ENCODE measurements at regions not wholly inside any gene's neighbourhood (a gene's known extent, or its start where the extent isn't known, plus 50 kb on each side); places are given as distances from the start of the nearest gene placed in this dataset.
"Not testable (repeated sequence)": the region's sequence is repeated elsewhere in the genome, so short reads cannot be mapped to it uniquely, and the experiment has no call there.

- Mint-ChIP-seq H3K27ac (no peak overlapping the region), H3K4me3 (no peak overlapping the region), H3K36me3 (ENCODE audit: low read depth) (peaks cover 11% of the 10 kb centered on the region), H3K4me1 (peaks cover 12% of the 10 kb centered on the region), H3K9me3 (peaks cover 13% of the 10 kb centered on the region), H3K27me3 (peaks cover 23% of the 10 kb centered on the region)
- DNase-seq: no peak
- ChIA-PET POLR2A (no interaction called here), CTCF (no interaction called here)
Measured at GRCh38 chr17:37859451-37859850, 64.8 kb upstream of the TBC1D3K start.

DNA sequence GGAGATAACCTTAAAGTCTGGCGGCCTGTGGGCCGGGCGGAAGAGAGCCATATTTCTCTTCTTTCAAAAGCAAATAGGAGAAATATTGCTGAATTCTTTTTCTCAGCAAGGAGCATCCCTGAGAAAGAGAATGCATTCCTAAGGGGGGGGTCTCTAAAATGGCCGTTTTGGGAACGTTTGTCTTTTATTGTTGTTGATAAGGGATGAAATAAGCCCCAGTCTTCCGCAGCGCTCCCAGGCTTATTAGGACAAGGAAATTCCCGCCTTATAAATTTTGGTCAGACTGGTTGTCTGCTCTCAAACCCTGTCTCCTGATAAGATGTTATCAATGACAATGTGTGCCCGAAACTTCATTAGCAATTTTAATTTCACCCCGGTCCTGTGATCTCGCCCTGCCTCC, 65.8 kb upstream of the TBC1D3K start:
- CTCF ChIA-PET, POLR2A ChIA-PET, H3K27ac Mint-ChIP-seq, H3K4me3 Mint-ChIP-seq, DNase-seq: not testable (repeated sequence)
- H3K27me3 Mint-ChIP-seq: peaks cover 29% of the 10 kb centered on the region
- peaks cover 11% of the 10 kb centered on the region for H3K36me3 Mint-ChIP-seq (ENCODE audit: low read depth)
- peaks cover 13% of the 10 kb centered on the region for H3K9me3 Mint-ChIP-seq
- peaks cover 17% of the 10 kb centered on the region for H3K4me1 Mint-ChIP-seq

- Mint-ChIP-seq H3K36me3 (ENCODE audit: low read depth) (peaks cover 11% of the 10 kb centered on the region), H3K4me3 (no peak overlapping the region), H3K9me3 (peaks cover 13% of the 10 kb centered on the region), H3K27ac (no peak overlapping the region), H3K4me1 (peaks cover 17% of the 10 kb centered on the region), H3K27me3 (peaks cover 31% of the 10 kb centered on the region)
- POLR2A ChIA-PET: no interaction called here
- DNase-seq: no peak
- CTCF ChIA-PET: no interaction called here
Measured at GRCh38 chr17:37856245-37856644, 68.0 kb upstream of the TBC1D3K start.

- ChIA-PET POLR2A (no interaction called here), CTCF (interaction anchor here (0.6 to 1.5 kb wide), 2 partner anchors 13 to 15 kb away, joined by 4 read pairs; no protein-coding TSS in a partner anchor)
- no peak for DNase-seq
- H3K4me1 Mint-ChIP-seq: peaks cover 45% of the 10 kb centered on the region
- no peak overlapping the region for H3K27ac Mint-ChIP-seq
- peaks cover 17% of the 10 kb centered on the region for H3K27me3 Mint-ChIP-seq
- no peaks in the 10 kb centered on the region for H3K9me3 Mint-ChIP-seq
- no peaks in the 10 kb centered on the region for H3K36me3 Mint-ChIP-seq (ENCODE audit: low read depth)
- no peak overlapping the region for H3K4me3 Mint-ChIP-seq
Measured at GRCh38 chr17:37849617-37849972, 74.6 kb upstream of the TBC1D3K start.

GRCh38 chr17:37848690-37849616, 75.3 kb upstream of the TBC1D3K start:
- CTCF ChIA-PET: interaction anchor here (0.6 to 1.5 kb wide), 2 partner anchors 12 to 16 kb away, joined by 4 read pairs; no protein-coding TSS in a partner anchor

DNA sequence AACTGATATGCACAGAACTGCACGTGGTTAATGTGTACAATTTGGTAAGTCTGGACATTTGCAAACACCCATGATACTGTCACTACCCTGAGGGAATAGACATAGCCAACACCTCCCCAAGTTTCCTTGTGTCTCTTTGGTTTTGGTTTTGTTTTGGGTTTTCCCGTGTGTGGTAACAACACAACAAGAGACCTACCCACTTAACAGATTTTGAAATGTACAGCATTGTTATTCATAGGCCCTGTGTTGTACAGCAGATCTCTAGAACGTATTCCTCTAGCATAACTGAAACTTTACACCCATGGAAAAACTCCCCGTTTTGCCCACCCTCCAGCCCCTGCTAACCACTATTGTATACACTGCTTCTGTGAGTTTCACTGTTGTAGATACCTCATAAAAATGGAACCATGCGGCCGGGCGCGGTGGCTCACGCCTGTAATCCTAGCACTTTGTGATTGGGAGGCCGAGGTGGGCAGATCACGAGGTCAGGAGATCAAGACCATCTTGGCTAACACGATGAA, 76.3 kb upstream of the TBC1D3K start:
- ChIA-PET CTCF (interaction anchor here (1.5 kb wide), 1 partner anchor 11 kb away, joined by 4 read pairs; no protein-coding TSS in a partner anchor), POLR2A (no interaction called here)
- no peak overlapping the region for H3K27ac Mint-ChIP-seq
- peaks cover 9% of the 10 kb centered on the region for H3K27me3 Mint-ChIP-seq
- H3K9me3 Mint-ChIP-seq: no peaks in the 10 kb centered on the region
- H3K4me1 Mint-ChIP-seq: peaks cover 40% of the 10 kb centered on the region
- H3K36me3 Mint-ChIP-seq (ENCODE audit: low read depth): no peaks in the 10 kb centered on the region
- no peak overlapping the region for H3K4me3 Mint-ChIP-seq
- no peak for DNase-seq

More at GRCh38 chr17:37848690-37849616, 75.3 kb upstream of the TBC1D3K start:
- Mint-ChIP-seq H3K9me3 (no peaks in the 10 kb centered on the region), H3K36me3 (ENCODE audit: low read depth) (no peaks in the 10 kb centered on the region), H3K27ac (peak overlapping the region; percentile 65), H3K4me1 (peaks cover 41% of the 10 kb centered on the region), H3K4me3 (no peak overlapping the region), H3K27me3 (peaks cover 13% of the 10 kb centered on the region)
- DNase-seq: peak; percentile 52
- POLR2A ChIA-PET: no interaction called here

- POLR2A ChIA-PET: no interaction called here
- no peak for DNase-seq
- CTCF ChIA-PET: no interaction called here
- H3K27me3 Mint-ChIP-seq: peaks cover 9% of the 10 kb centered on the region
- H3K4me1 Mint-ChIP-seq: peaks cover 40% of the 10 kb centered on the region
- H3K36me3 Mint-ChIP-seq (ENCODE audit: low read depth): no peaks in the 10 kb centered on the region
- H3K9me3 Mint-ChIP-seq: no peaks in the 10 kb centered on the region
- H3K4me3 Mint-ChIP-seq: no peak overlapping the region
- H3K27ac Mint-ChIP-seq: peak overlapping the region; percentile 48
Measured at GRCh38 chr17:37847102-37847501, 77.1 kb upstream of the TBC1D3K start.

DNA sequence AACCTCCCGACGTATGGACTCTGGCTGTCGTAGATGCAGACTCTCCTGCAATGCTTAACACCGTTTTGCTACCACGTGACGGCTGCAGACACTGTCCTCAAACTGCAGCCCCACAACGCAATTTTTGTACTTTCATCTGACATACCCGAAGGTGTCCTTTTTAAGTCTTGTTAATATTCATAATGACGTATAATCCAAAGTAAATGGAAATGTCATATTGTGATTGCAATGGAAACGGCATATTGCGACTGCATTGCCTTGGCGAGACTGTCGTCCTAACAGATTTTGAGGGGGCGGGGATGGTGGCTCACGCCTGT, 79.3 kb upstream of the TBC1D3K start:
- POLR2A ChIA-PET: interaction anchor here (0.6 kb wide), 1 partner anchor 1027 kb away, joined by 4 read pairs; no protein-coding TSS in a partner anchor
- Mint-ChIP-seq H3K4me3 (no peak overlapping the region), H3K36me3 (ENCODE audit: low read depth) (no peaks in the 10 kb centered on the region), H3K9me3 (no peaks in the 10 kb centered on the region), H3K27ac (no peak overlapping the region), H3K4me1 (peaks cover 36% of the 10 kb centered on the region), H3K27me3 (peaks cover 5% of the 10 kb centered on the region)
- no peak for DNase-seq
- CTCF ChIA-PET: interaction anchor here (0.9 kb wide), 1 partner anchor 187 kb away, joined by 3 read pairs; no protein-coding TSS in a partner anchor

- DNase-seq: peak; percentile 55
- POLR2A ChIA-PET: interaction anchor here (0.6 to 0.7 kb wide), 2 partner anchors 232 to 1027 kb away, joined by 3 to 4 read pairs; no protein-coding TSS in a partner anchor
- H3K9me3 Mint-ChIP-seq: no peaks in the 10 kb centered on the region
- H3K36me3 Mint-ChIP-seq (ENCODE audit: low read depth): no peaks in the 10 kb centered on the region
- CTCF ChIA-PET: interaction anchor here (0.5 to 1.1 kb wide), 2 partner anchors 11 to 453 kb away, joined by 3 read pairs; no protein-coding TSS in a partner anchor
- H3K4me1 Mint-ChIP-seq: peaks cover 30% of the 10 kb centered on the region
- no peak overlapping the region for H3K27ac Mint-ChIP-seq
- peaks cover 5% of the 10 kb centered on the region for H3K27me3 Mint-ChIP-seq
- no peak overlapping the region for H3K4me3 Mint-ChIP-seq
Measured at GRCh38 chr17:37844158-37844976, 79.8 kb upstream of the TBC1D3K start.

- ChIA-PET POLR2A (no interaction called here), CTCF (interaction anchor here (0.6 to 1.1 kb wide), 2 partner anchors 50 to 529 kb away, joined by 3 to 7 read pairs; no protein-coding TSS in a partner anchor)
- DNase-seq: no peak
- Mint-ChIP-seq H3K4me3 (no peak overlapping the region), H3K9me3 (no peaks in the 10 kb centered on the region), H3K27me3 (peaks cover 10% of the 10 kb centered on the region), H3K27ac (no peak overlapping the region), H3K36me3 (ENCODE audit: low read depth) (no peaks in the 10 kb centered on the region), H3K4me1 (peaks cover 13% of the 10 kb centered on the region)
Measured at GRCh38 chr17:37842401-37842800, 81.8 kb upstream of the TBC1D3K start.

DNA sequence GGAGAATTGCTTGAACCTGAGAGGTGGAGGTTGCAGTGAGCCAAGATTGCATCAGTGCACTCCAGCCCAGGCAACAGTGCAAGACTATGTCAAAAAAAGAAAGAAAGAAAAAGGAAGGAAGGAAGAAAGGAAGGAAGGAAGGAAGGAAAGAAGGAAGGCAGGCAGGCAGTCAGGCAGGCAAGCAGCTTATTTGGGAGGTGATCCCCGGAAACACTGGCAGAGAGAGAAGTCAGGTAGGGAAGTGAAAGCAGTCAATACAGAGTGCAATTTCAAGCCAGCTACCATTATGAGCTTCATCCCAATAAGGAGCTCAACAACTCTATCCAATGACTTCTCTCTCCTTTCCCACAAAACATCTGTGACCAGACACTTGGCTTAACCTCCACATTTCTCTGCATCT, 83.0 kb upstream of the TBC1D3K start:
- H3K4me3 Mint-ChIP-seq: no peak overlapping the region
- no peaks in the 10 kb centered on the region for H3K9me3 Mint-ChIP-seq
- H3K27me3 Mint-ChIP-seq: peaks cover 15% of the 10 kb centered on the region
- ChIA-PET CTCF (interaction anchor here (1.1 kb wide), 1 partner anchor 49 kb away, joined by 3 read pairs; no protein-coding TSS in a partner anchor), POLR2A (no interaction called here)
- peaks cover 7% of the 10 kb centered on the region for H3K4me1 Mint-ChIP-seq
- no peak for DNase-seq
- H3K27ac Mint-ChIP-seq: no peak overlapping the region
- H3K36me3 Mint-ChIP-seq (ENCODE audit: low read depth): no peaks in the 10 kb centered on the region

DNA sequence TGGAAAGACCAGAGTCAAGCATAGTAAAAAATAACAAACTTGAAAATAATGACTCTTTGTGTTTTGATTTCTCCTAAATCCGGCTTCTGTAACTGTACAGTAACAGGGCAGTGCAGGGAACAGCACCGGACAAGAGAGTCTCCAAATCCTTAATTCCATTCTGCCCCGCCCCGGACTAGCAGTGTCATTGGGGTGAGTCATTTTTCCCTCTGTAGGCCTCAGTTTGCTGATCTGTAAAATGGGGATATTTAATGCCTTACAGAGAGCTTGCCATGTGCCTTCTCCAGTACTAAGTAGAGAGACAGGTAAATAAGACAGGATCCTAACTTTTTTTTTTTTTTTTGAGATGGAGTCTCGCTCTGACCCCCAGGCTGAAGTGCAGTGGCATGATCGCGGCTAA, 83.6 kb upstream of the TBC1D3K start:
- no peaks in the 10 kb centered on the region for H3K36me3 Mint-ChIP-seq (ENCODE audit: low read depth)
- no peaks in the 10 kb centered on the region for H3K9me3 Mint-ChIP-seq
- ChIA-PET CTCF (interaction anchor here (0.6 to 0.7 kb wide), 4 partner anchors 360 to 982 kb away, joined by 3 to 4 read pairs (median 3); no protein-coding TSS in a partner anchor), POLR2A (no interaction called here)
- no peak for DNase-seq
- H3K4me1 Mint-ChIP-seq: peaks cover 6% of the 10 kb centered on the region
- H3K27me3 Mint-ChIP-seq: peaks cover 18% of the 10 kb centered on the region
- H3K4me3 Mint-ChIP-seq: no peak overlapping the region
- no peak overlapping the region for H3K27ac Mint-ChIP-seq
